ENCODE measurements at regions not wholly inside any gene's neighbourhood (a gene's known extent, or its start where the extent isn't known, plus 50 kb on each side); places are given as distances from the start of the nearest gene placed in this dataset.

- no peak for FAIRE-seq
Measured at GRCh38 chr5:82349652-82350051, 71.5 kb upstream of the RPS23 start.

- FAIRE-seq = no peak
Measured at GRCh38 chr5:82348784-82349425, 70.8 kb upstream of the RPS23 start.

- FAIRE-seq = no peak
Measured at GRCh38 chr5:82347201-82347865, 69.2 kb upstream of the RPS23 start.

GRCh38 chr5:82346399-82347165 is 68.4 kb upstream of the RPS23 start:
- no peak for FAIRE-seq

GRCh38 chr5:82345108-82345507 is 67.0 kb upstream of the RPS23 start:
- FAIRE-seq = no peak

- FAIRE-seq = no peak
Measured at GRCh38 chr5:82341325-82341724, 63.2 kb upstream of the RPS23 start.

- no peak for FAIRE-seq
Measured at GRCh38 chr5:82340799-82341198, 62.6 kb upstream of the RPS23 start.

GRCh38 chr5:82339792-82340191 is 61.6 kb upstream of the RPS23 start:
- FAIRE-seq = no peak

GRCh38 chr5:82338771-82339373 is 60.7 kb upstream of the RPS23 start:
- no peak for FAIRE-seq

- no peak for FAIRE-seq
Measured at GRCh38 chr5:82336959-82337351, 58.8 kb upstream of the RPS23 start.

- FAIRE-seq = no peak
Measured at GRCh38 chr5:82336226-82336958, 58.2 kb upstream of the RPS23 start.

- FAIRE-seq = no peak
Measured at GRCh38 chr5:82335806-82336205, 57.7 kb upstream of the RPS23 start.

- no peak for FAIRE-seq
Measured at GRCh38 chr5:82334856-82335255, 56.7 kb upstream of the RPS23 start.

GRCh38 chr5:82334085-82334692 is 56.0 kb upstream of the RPS23 start:
- no peak for FAIRE-seq

- peak; percentile 39 for FAIRE-seq
Measured at GRCh38 chr5:82332886-82333615, 54.9 kb upstream of the RPS23 start.

GRCh38 chr5:82332064-82332855 is 54.1 kb upstream of the RPS23 start:
- no peak for FAIRE-seq

GRCh38 chr5:82331557-82331956 is 53.4 kb upstream of the RPS23 start:
- no peak for FAIRE-seq

- FAIRE-seq = no peak
Measured at GRCh38 chr5:82330530-82331270, 52.5 kb upstream of the RPS23 start.

- FAIRE-seq = no peak
Measured at GRCh38 chr5:82329393-82329792, 51.2 kb upstream of the RPS23 start.

All from A204.1 (cell line).